ENCODE measurements at regions not wholly inside any gene's neighbourhood (a gene's known extent, or its start where the extent isn't known, plus 50 kb on each side); places are given as distances from the start of the nearest gene placed in this dataset.

GRCh38 chr13:74214321-74214720 is 80.1 kb upstream of the KLF12 start:
- Histone ChIP-seq H3K9me2 (replicated peaks; ENCODE audit: insufficient read depth) (no peaks in the 10 kb centered on the region), H3K27ac (no peak overlapping the region), H3K27me3 (no peaks in the 10 kb centered on the region), H4K20me1 (ENCODE audit: insufficient read depth, poor library complexity, severe bottlenecking) (no peaks in the 10 kb centered on the region), H3K4me1 (ENCODE audit: insufficient read depth) (no peaks in the 10 kb centered on the region), H3K4me2 (no peak overlapping the region), H3K36me3 (replicated peaks; ENCODE audit: insufficient read depth, low read depth) (no peaks in the 10 kb centered on the region), H3K79me2 (no peaks in the 10 kb centered on the region), H3K4me3 (no peak overlapping the region), H2AFZ (no peak overlapping the region), H3K9me3 (ENCODE audit: low read depth) (no peaks in the 10 kb centered on the region)
- DNase-seq (ENCODE audit: low spot score), result no peak
- no peak for TF ChIP-seq EZH2phosphoT487 (IDR thresholded peaks at IDR 0.05; ENCODE audit: low read depth, severe bottlenecking, unreplicated experiment)
- no peak for TF ChIP-seq CTCF (IDR thresholded peaks at IDR 0.05; ENCODE audit: poor library complexity)
- TF ChIP-seq EZH2 (IDR thresholded peaks at IDR 0.05; ENCODE audit: borderline replicate concordance), result no peak
- 93% methylated on average over 5 of the region's 5 CpGs for WGBS (ENCODE audit: low lambda C conversion rate, missing lambda C conversion rate)

GRCh38 chr13:74210693-74211393 is 76.6 kb upstream of the KLF12 start:
- Histone ChIP-seq H3K4me3 (no peak overlapping the region), H3K4me2 (no peak overlapping the region), H2AFZ (peak overlapping the region; percentile 29), H3K27me3 (no peaks in the 10 kb centered on the region), H3K9me3 (ENCODE audit: low read depth) (no peaks in the 10 kb centered on the region), H3K79me2 (no peaks in the 10 kb centered on the region), H3K4me1 (ENCODE audit: insufficient read depth) (no peaks in the 10 kb centered on the region), H3K36me3 (replicated peaks; ENCODE audit: insufficient read depth, low read depth) (no peaks in the 10 kb centered on the region), H4K20me1 (ENCODE audit: insufficient read depth, poor library complexity, severe bottlenecking) (no peaks in the 10 kb centered on the region), H3K9me2 (replicated peaks; ENCODE audit: insufficient read depth) (no peaks in the 10 kb centered on the region), H3K27ac (no peak overlapping the region)
- 70% methylated on average over 4 of the region's 4 CpGs for WGBS (ENCODE audit: low lambda C conversion rate, missing lambda C conversion rate)
- peak; percentile 21 for DNase-seq (ENCODE audit: low spot score)
- no peak for TF ChIP-seq CTCF (IDR thresholded peaks at IDR 0.05; ENCODE audit: poor library complexity)
- no peak for TF ChIP-seq EZH2phosphoT487 (IDR thresholded peaks at IDR 0.05; ENCODE audit: low read depth, severe bottlenecking, unreplicated experiment)
- no peak for TF ChIP-seq EZH2 (IDR thresholded peaks at IDR 0.05; ENCODE audit: borderline replicate concordance)

- H3K27me3 ChIP-seq, result no peaks in the 10 kb centered on the region
- no peaks in the 10 kb centered on the region for H4K20me1 ChIP-seq (ENCODE audit: insufficient read depth, poor library complexity, severe bottlenecking)
- H3K9me2 ChIP-seq (replicated peaks; ENCODE audit: insufficient read depth), result no peaks in the 10 kb centered on the region
- no peaks in the 10 kb centered on the region for H3K4me1 ChIP-seq (ENCODE audit: insufficient read depth)
- no peak overlapping the region for H3K4me3 ChIP-seq
- no peak overlapping the region for H3K27ac ChIP-seq
- H2AFZ ChIP-seq, result no peak overlapping the region
- 91% methylated on average over 1 of the region's 1 CpG for WGBS (ENCODE audit: low lambda C conversion rate, missing lambda C conversion rate)
- H3K79me2 ChIP-seq, result no peaks in the 10 kb centered on the region
- DNase-seq (ENCODE audit: low spot score), result no peak
- no peak overlapping the region for H3K4me2 ChIP-seq
- TF ChIP-seq EZH2phosphoT487 (IDR thresholded peaks at IDR 0.05; ENCODE audit: low read depth, severe bottlenecking, unreplicated experiment), result no peak
- TF ChIP-seq EZH2 (IDR thresholded peaks at IDR 0.05; ENCODE audit: borderline replicate concordance), result no peak
- no peak for TF ChIP-seq CTCF (IDR thresholded peaks at IDR 0.05; ENCODE audit: poor library complexity)
- H3K36me3 ChIP-seq (replicated peaks; ENCODE audit: insufficient read depth, low read depth), result no peaks in the 10 kb centered on the region
- H3K9me3 ChIP-seq (ENCODE audit: low read depth), result no peaks in the 10 kb centered on the region
Measured at GRCh38 chr13:74206855-74207254, 72.7 kb upstream of the KLF12 start.
